GM21360 (cell line): ENCODE measurements at regions not wholly inside any gene's neighbourhood (a gene's known extent, or its start where the extent isn't known, plus 50 kb on each side); places are given as distances from the start of the nearest gene placed in this dataset.

ENCODE experiments used
- ATAC-seq: cut with Tn5 transposase; IDR thresholded peaks from one replicate; pipeline ENCODE4 v1.9.1; 2021; ENCODE audit warnings: mild to moderate bottlenecking, moderate library complexity; ENCODE audit not compliant: unreplicated experiment

- no peak for ATAC-seq
Observed at GRCh38 chr1:78355656-78356055, 135.1 kb upstream of the PTGFR start.

GRCh38 chr1:78358165-78358564 lies 132.6 kb upstream of the PTGFR start:
- ATAC-seq = no peak

GRCh38 chr1:78359666-78360065 lies 131.1 kb upstream of the PTGFR start:
- ATAC-seq = no peak

GRCh38 chr1:78360584-78360983 lies 130.2 kb upstream of the PTGFR start:
- ATAC-seq = no peak

GRCh38 chr1:78367700-78368099 lies 123.1 kb upstream of the PTGFR start:
- no peak for ATAC-seq

- no peak for ATAC-seq
Observed at GRCh38 chr1:78369546-78369945, 121.2 kb upstream of the PTGFR start.

GRCh38 chr1:78370356-78370755 lies 120.4 kb upstream of the PTGFR start:
- no peak for ATAC-seq

GRCh38 chr1:78370779-78371482 lies 119.8 kb upstream of the PTGFR start:
- no peak for ATAC-seq

GRCh38 chr1:78373676-78374075 lies 117.1 kb upstream of the PTGFR start:
- ATAC-seq = no peak

GRCh38 chr1:78375996-78376395 lies 114.8 kb upstream of the PTGFR start:
- no peak for ATAC-seq

- peak; percentile 64 for ATAC-seq
Observed at GRCh38 chr1:78377356-78377928, 113.3 kb upstream of the PTGFR start.

- no peak for ATAC-seq
Observed at GRCh38 chr1:78383923-78384322, 106.9 kb upstream of the PTGFR start.

GRCh38 chr1:78385744-78386462 lies 104.9 kb upstream of the PTGFR start:
- ATAC-seq = peak; percentile 59

GRCh38 chr1:78387201-78387600 lies 103.6 kb upstream of the PTGFR start:
- ATAC-seq = no peak

- ATAC-seq = no peak
Observed at GRCh38 chr1:78387871-78388270, 102.9 kb upstream of the PTGFR start.

GRCh38 chr1:78388275-78388674 lies 102.5 kb upstream of the PTGFR start:
- no peak for ATAC-seq

GRCh38 chr1:78401148-78401547 lies 89.6 kb upstream of the PTGFR start:
- no peak for ATAC-seq

GRCh38 chr1:78408192-78408591 lies 82.6 kb upstream of the PTGFR start:
- no peak for ATAC-seq

- ATAC-seq = no peak
Observed at GRCh38 chr1:78408810-78409209, 82.0 kb upstream of the PTGFR start.

GRCh38 chr1:78410643-78411042 lies 80.1 kb upstream of the PTGFR start:
- no peak for ATAC-seq

- ATAC-seq = no peak
Observed at GRCh38 chr1:78411707-78412106, 79.1 kb upstream of the PTGFR start.

- ATAC-seq = no peak
Observed at GRCh38 chr1:78415165-78415564, 75.6 kb upstream of the PTGFR start.
